HEK293 (cell line): ENCODE measurements at regions not wholly inside any gene's neighbourhood (a gene's known extent, or its start where the extent isn't known, plus 50 kb on each side); places are given as distances from the start of the nearest gene placed in this dataset.

ENCODE experiments used
- CTCF ChIA-PET: fragments of 350-600 bp; formaldehyde crosslinking; extraction: SDS; loops from one replicate; lab custom pipeline; 2021; ENCODE audit warnings: antibody characterized with exemption; lab: Yijun Ruan, JAX
- POLR2A ChIA-PET: fragments of 300-600 bp; formaldehyde crosslinking; extraction: SDS; loops from one replicate; lab custom pipeline; 2020; ENCODE audit warnings: antibody characterized with exemption, inconsistent platforms; lab: Yijun Ruan, JAX
- H3K27ac ChIP-seq: fragments of 200-500 bp; sonication (Bioruptor generic); 2 replicates; pipeline ENCODE4 v1.5.1; 2014; ENCODE audit warnings: low read depth, low read length, control low read depth, inconsistent platforms; ENCODE audit errors: extremely low read depth
- H3K36me3 ChIP-seq, 2 experiments: fragments of 200-500 bp in 1 of 2; sonication (Bioruptor generic) in 1 of 2; 1 replicate in 1 of 2; 2 replicates in 1 of 2; pipeline ENCODE4 v1.5.1; 2014 to 2017; ENCODE audit warnings: inconsistent platforms in 2 of 2, low read length in 2 of 2; ENCODE audit not compliant: control insufficient read depth in 2 of 2, insufficient read depth in 1 of 2
- H3K4me1 ChIP-seq: fragments of 200-500 bp; sonication (Bioruptor generic); 2 replicates; pipeline ENCODE4 v1.5.1; 2014; ENCODE audit warnings: mild to moderate bottlenecking, low read length, inconsistent platforms; ENCODE audit not compliant: control insufficient read depth, insufficient read depth
- H3K4me3 ChIP-seq: 2 replicates; pipeline ENCODE4 v1.5.1; 2011; ENCODE audit warnings: low read depth, mild to moderate bottlenecking, control low read depth, low read length, moderate library complexity
- H3K9me3 ChIP-seq: fragments of 200-500 bp; sonication (Bioruptor generic); 2 replicates; pipeline ENCODE4 v1.5.1; 2014; ENCODE audit warnings: low read depth, low read length, inconsistent platforms; ENCODE audit not compliant: control insufficient read depth, insufficient read depth
- GLIS2 ChIP-seq: fragments of 450-650 bp; formaldehyde crosslinking; IDR thresholded peaks from 2 replicates; pipeline ENCODE4 v1.5.1; 2016; ENCODE audit warnings: missing biosample characterization, missing genetic modification characterization
- IKZF3 ChIP-seq: fragments of 450-650 bp; IDR thresholded peaks from 2 replicates; pipeline ENCODE4 v1.5.0; 2018; ENCODE audit warnings: missing biosample characterization, mild to moderate bottlenecking, missing genetic modification characterization, moderate library complexity
- KLF7 ChIP-seq: fragments of 450-650 bp; formaldehyde crosslinking; IDR thresholded peaks from 2 replicates; pipeline ENCODE4 v1.5.1; 2016; ENCODE audit warnings: missing biosample characterization, missing genetic modification characterization, borderline replicate concordance
- SCRT1 ChIP-seq: fragments of 450-650 bp; formaldehyde crosslinking; IDR thresholded peaks from 2 replicates; pipeline ENCODE4 v1.5.1; 2016; ENCODE audit warnings: missing biosample characterization, missing genetic modification characterization, borderline replicate concordance
- SP2 ChIP-seq: fragments of 450-650 bp; formaldehyde crosslinking; IDR thresholded peaks from 2 replicates; pipeline ENCODE4 v1.5.1; 2016; ENCODE audit warnings: missing biosample characterization, missing genetic modification characterization
- ZBTB20 ChIP-seq: fragments of 450-650 bp; formaldehyde crosslinking; IDR thresholded peaks from 2 replicates; pipeline ENCODE4 v1.5.1; 2016; ENCODE audit warnings: missing biosample characterization, missing genetic modification characterization
- ZBTB48 ChIP-seq: fragments of 450-650 bp; formaldehyde crosslinking; IDR thresholded peaks from 2 replicates; pipeline ENCODE4 v1.5.1; 2016; ENCODE audit warnings: missing biosample characterization, missing genetic modification characterization
- ZNF138 ChIP-seq: fragments of 450-650 bp; formaldehyde crosslinking; IDR thresholded peaks from 2 replicates; pipeline ENCODE4 v1.5.1; 2016; ENCODE audit warnings: missing biosample characterization, missing genetic modification characterization, borderline replicate concordance
- ZNF248 ChIP-seq: fragments of 450-650 bp; formaldehyde crosslinking; IDR thresholded peaks from 2 replicates; pipeline ENCODE4 v1.5.1; 2017; ENCODE audit warnings: missing biosample characterization, missing genetic modification characterization
- ZNF266 ChIP-seq: fragments of 450-650 bp; formaldehyde crosslinking; IDR thresholded peaks from 2 replicates; pipeline ENCODE4 v1.5.1; 2016; ENCODE audit warnings: missing biosample characterization, missing genetic modification characterization, low read depth
- ZNF335 ChIP-seq: fragments of 450-650 bp; formaldehyde crosslinking; conservative IDR thresholded peaks from 2 replicates; pipeline ENCODE4 v1.5.1; 2016; ENCODE audit warnings: missing biosample characterization, missing genetic modification characterization
- ZNF350 ChIP-seq: fragments of 450-650 bp; formaldehyde crosslinking; IDR thresholded peaks from 2 replicates; pipeline ENCODE4 v1.5.0; 2017; ENCODE audit warnings: missing biosample characterization, mild to moderate bottlenecking, missing genetic modification characterization
- ZNF394 ChIP-seq: fragments of 450-650 bp; formaldehyde crosslinking; IDR thresholded peaks from 2 replicates; pipeline ENCODE4 v1.5.1; 2016; ENCODE audit warnings: missing biosample characterization, missing genetic modification characterization, mild to moderate bottlenecking, moderate library complexity, borderline replicate concordance
- ZNF416 ChIP-seq: fragments of 450-650 bp; formaldehyde crosslinking; IDR thresholded peaks from 2 replicates; pipeline ENCODE4 v1.5.1; 2016; ENCODE audit warnings: missing biosample characterization, missing genetic modification characterization
- ZNF501 ChIP-seq: fragments of 450-650 bp; formaldehyde crosslinking; IDR thresholded peaks from 2 replicates; pipeline ENCODE4 v1.5.1; 2016; ENCODE audit warnings: missing biosample characterization, missing genetic modification characterization
- ZNF544 ChIP-seq: fragments of 450-650 bp; formaldehyde crosslinking; IDR thresholded peaks from 2 replicates; pipeline ENCODE4 v1.5.0; 2017; ENCODE audit warnings: missing biosample characterization, missing genetic modification characterization
- ZNF558 ChIP-seq: fragments of 450-650 bp; formaldehyde crosslinking; IDR thresholded peaks from 2 replicates; pipeline ENCODE4 v1.5.1; 2016; ENCODE audit warnings: missing biosample characterization, missing genetic modification characterization
- ZNF596 ChIP-seq: fragments of 450-650 bp; IDR thresholded peaks from 2 replicates; pipeline ENCODE4 v1.5.0; 2018; ENCODE audit warnings: missing biosample characterization, mild to moderate bottlenecking, missing genetic modification characterization, moderate library complexity
- ZNF626 ChIP-seq: fragments of 450-650 bp; sonication (Bioruptor Pico); formaldehyde crosslinking; IDR thresholded peaks from 2 replicates; pipeline ENCODE4 v1.5.1; 2018; ENCODE audit warnings: missing biosample characterization, missing genetic modification characterization, inconsistent platforms
- TF ChIP-seq, protein P1 (sequence below): fragments of 450-650 bp; formaldehyde crosslinking; IDR thresholded peaks from 2 replicates; pipeline ENCODE4 v1.5.1; 2016; ENCODE audit warnings: missing biosample characterization, missing genetic modification characterization
- TF ChIP-seq, protein P2 (sequence below): fragments of 450-650 bp; formaldehyde crosslinking; IDR thresholded peaks from 2 replicates; pipeline ENCODE4 v1.5.1; 2016; ENCODE audit warnings: missing biosample characterization, missing genetic modification characterization, borderline replicate concordance
- TF ChIP-seq, protein P3 (sequence below): fragments of 450-650 bp; formaldehyde crosslinking; IDR thresholded peaks from 2 replicates; pipeline ENCODE4 v1.5.1; 2016; ENCODE audit warnings: missing biosample characterization, missing genetic modification characterization
- TF ChIP-seq, protein P4 (sequence below): fragments of 450-650 bp; formaldehyde crosslinking; IDR thresholded peaks from 2 replicates; pipeline ENCODE4 v1.5.1; 2016; ENCODE audit warnings: missing biosample characterization, missing genetic modification characterization, low read depth

DNA sequence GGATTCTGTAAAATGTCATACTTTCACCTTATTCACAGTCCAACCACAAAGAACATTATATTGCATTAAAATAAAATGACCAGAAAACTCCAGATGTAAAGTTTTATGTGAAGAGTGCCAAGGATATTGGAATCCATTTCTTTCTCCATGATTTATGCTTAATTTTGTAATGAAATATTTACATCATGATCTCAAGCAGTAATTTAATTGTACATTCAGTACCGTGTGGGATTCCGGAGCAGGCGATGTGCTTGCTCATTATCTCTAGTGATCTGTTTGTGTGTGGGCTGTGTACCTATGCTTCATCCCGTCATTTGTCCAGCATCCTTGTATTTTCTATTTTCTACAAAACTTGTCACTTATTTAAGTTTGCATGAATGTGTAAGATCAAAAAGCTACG, 415.9 kb upstream of the SLC8A1 start (continued):
- TF ChIP-seq, protein P1, sequence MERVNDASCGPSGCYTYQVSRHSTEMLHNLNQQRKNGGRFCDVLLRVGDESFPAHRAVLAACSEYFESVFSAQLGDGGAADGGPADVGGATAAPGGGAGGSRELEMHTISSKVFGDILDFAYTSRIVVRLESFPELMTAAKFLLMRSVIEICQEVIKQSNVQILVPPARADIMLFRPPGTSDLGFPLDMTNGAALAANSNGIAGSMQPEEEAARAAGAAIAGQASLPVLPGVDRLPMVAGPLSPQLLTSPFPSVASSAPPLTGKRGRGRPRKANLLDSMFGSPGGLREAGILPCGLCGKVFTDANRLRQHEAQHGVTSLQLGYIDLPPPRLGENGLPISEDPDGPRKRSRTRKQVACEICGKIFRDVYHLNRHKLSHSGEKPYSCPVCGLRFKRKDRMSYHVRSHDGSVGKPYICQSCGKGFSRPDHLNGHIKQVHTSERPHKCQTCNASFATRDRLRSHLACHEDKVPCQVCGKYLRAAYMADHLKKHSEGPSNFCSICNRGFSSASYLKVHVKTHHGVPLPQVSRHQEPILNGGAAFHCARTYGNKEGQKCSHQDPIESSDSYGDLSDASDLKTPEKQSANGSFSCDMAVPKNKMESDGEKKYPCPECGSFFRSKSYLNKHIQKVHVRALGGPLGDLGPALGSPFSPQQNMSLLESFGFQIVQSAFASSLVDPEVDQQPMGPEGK: no peak
- no peak for TF ChIP-seq GLIS2
- TF ChIP-seq ZNF416 (tag by site-specific recombination): no peak

DNA sequence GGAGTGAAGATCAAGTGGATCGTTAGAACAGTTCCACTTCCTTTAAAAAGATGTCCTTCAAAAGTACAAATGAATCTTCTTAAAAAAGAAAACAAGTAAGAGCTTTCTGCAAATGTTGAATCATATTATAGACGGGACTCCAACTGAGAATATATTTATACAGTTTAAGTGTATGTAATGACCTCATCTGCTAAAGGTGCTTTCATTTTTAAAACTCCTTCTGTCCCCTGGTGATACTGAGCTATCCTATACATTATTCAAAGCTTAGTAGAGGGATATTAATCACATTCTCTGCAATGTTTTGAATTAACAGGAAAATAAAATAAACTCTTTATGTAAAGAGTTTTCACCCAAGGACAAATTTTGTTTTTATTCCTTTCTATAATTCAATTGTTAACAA, 420.7 kb upstream of the SLC8A1 start:
- ChIA-PET POLR2A (no interaction called here), CTCF (no interaction called here)
- Histone ChIP-seq H3K9me3 (no peaks in the 10 kb centered on the region), H3K27ac (no peak overlapping the region), H3K4me3 (no peak overlapping the region), H3K36me3 (no peaks in the 10 kb centered on the region), H3K4me1 (no peaks in the 10 kb centered on the region)
- no peak for TF ChIP-seq ZNF266
- TF ChIP-seq ZNF248 (tag by site-specific recombination): no peak
- TF ChIP-seq IKZF3 (tag by site-specific recombination): no peak
- no peak for TF ChIP-seq ZNF138
- TF ChIP-seq, protein P2, sequence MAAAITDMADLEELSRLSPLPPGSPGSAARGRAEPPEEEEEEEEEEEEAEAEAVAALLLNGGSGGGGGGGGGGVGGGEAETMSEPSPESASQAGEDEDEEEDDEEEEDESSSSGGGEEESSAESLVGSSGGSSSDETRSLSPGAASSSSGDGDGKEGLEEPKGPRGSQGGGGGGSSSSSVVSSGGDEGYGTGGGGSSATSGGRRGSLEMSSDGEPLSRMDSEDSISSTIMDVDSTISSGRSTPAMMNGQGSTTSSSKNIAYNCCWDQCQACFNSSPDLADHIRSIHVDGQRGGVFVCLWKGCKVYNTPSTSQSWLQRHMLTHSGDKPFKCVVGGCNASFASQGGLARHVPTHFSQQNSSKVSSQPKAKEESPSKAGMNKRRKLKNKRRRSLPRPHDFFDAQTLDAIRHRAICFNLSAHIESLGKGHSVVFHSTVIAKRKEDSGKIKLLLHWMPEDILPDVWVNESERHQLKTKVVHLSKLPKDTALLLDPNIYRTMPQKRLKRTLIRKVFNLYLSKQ: no peak
- TF ChIP-seq ZNF544 (tag by site-specific recombination): no peak
- no peak for TF ChIP-seq ZBTB48 (tag by site-specific recombination)
- TF ChIP-seq ZNF596 (tag by site-specific recombination): no peak
- TF ChIP-seq KLF7 (tag by site-specific recombination): no peak
- no peak for TF ChIP-seq ZNF394 (tag by site-specific recombination)
- no peak for TF ChIP-seq SCRT1 (tag by site-specific recombination)
- TF ChIP-seq SP2 (tag by site-specific recombination): no peak
- no peak for TF ChIP-seq ZBTB20 (tag by site-specific recombination)
- no peak for TF ChIP-seq ZNF501 (tag by site-specific recombination)
- no peak for TF ChIP-seq ZNF350 (tag by site-specific recombination)
- no peak for TF ChIP-seq ZNF558 (tag by site-specific recombination)
- TF ChIP-seq ZNF335: no peak
- TF ChIP-seq, protein P3, sequence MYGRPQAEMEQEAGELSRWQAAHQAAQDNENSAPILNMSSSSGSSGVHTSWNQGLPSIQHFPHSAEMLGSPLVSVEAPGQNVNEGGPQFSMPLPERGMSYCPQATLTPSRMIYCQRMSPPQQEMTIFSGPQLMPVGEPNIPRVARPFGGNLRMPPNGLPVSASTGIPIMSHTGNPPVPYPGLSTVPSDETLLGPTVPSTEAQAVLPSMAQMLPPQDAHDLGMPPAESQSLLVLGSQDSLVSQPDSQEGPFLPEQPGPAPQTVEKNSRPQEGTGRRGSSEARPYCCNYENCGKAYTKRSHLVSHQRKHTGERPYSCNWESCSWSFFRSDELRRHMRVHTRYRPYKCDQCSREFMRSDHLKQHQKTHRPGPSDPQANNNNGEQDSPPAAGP: no peak
- TF ChIP-seq ZNF626 (tag by site-specific recombination): no peak
- TF ChIP-seq, protein P4, sequence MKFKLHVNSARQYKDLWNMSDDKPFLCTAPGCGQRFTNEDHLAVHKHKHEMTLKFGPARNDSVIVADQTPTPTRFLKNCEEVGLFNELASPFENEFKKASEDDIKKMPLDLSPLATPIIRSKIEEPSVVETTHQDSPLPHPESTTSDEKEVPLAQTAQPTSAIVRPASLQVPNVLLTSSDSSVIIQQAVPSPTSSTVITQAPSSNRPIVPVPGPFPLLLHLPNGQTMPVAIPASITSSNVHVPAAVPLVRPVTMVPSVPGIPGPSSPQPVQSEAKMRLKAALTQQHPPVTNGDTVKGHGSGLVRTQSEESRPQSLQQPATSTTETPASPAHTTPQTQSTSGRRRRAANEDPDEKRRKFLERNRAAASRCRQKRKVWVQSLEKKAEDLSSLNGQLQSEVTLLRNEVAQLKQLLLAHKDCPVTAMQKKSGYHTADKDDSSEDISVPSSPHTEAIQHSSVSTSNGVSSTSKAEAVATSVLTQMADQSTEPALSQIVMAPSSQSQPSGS (tag by site-specific recombination): no peak
